ENCODE measurements at regions not wholly inside any gene's neighbourhood (a gene's known extent, or its start where the extent isn't known, plus 50 kb on each side); places are given as distances from the start of the nearest gene placed in this dataset.

GRCh38 chr4:23365086-23365485, 524.8 kb downstream of the PPARGC1A start:
- no peak for TF ChIP-seq CTCF (IDR thresholded peaks at IDR 0.05; ENCODE audit: poor library complexity, severe bottlenecking)
- TF ChIP-seq RAD21 (conservative IDR thresholded peaks at IDR 0.05): no peak
- TF ChIP-seq POLR2AphosphoS5 (IDR thresholded peaks at IDR 0.05): no peak
- no peak for TF ChIP-seq REST (IDR thresholded peaks at IDR 0.05; ENCODE audit: borderline replicate concordance)
- no peak for TF ChIP-seq EP300 (conservative IDR thresholded peaks at IDR 0.05; ENCODE audit: poor library complexity, severe bottlenecking)
- TF ChIP-seq EZH2 (IDR thresholded peaks at IDR 0.05; ENCODE audit: borderline replicate concordance, insufficient read depth, low read length, poor library complexity, severe bottlenecking): no peak
- no peak for TF ChIP-seq TAF1 (IDR thresholded peaks at IDR 0.05; ENCODE audit: low read depth)
- TF ChIP-seq SMC3 (conservative IDR thresholded peaks at IDR 0.05; ENCODE audit: poor library complexity): no peak
- TF ChIP-seq MXI1 (conservative IDR thresholded peaks at IDR 0.05; ENCODE audit: poor library complexity, severe bottlenecking): no peak

Measured in neural cell (in vitro differentiated cells).